HG03025 (cell line): ENCODE measurements at regions not wholly inside any gene's neighbourhood (a gene's known extent, or its start where the extent isn't known, plus 50 kb on each side); places are given as distances from the start of the nearest gene placed in this dataset.
A peak's percentile ranks its signal among the peaks of the same experiment; 100 is the strongest.

Source experiments
- ATAC-seq: cut with Tn5 transposase; IDR thresholded peaks from one replicate; pipeline ENCODE4 v1.9.1; 2021; ENCODE audit warnings: mild to moderate bottlenecking, moderate library complexity; ENCODE audit not compliant: unreplicated experiment, low FRiP score

DNA sequence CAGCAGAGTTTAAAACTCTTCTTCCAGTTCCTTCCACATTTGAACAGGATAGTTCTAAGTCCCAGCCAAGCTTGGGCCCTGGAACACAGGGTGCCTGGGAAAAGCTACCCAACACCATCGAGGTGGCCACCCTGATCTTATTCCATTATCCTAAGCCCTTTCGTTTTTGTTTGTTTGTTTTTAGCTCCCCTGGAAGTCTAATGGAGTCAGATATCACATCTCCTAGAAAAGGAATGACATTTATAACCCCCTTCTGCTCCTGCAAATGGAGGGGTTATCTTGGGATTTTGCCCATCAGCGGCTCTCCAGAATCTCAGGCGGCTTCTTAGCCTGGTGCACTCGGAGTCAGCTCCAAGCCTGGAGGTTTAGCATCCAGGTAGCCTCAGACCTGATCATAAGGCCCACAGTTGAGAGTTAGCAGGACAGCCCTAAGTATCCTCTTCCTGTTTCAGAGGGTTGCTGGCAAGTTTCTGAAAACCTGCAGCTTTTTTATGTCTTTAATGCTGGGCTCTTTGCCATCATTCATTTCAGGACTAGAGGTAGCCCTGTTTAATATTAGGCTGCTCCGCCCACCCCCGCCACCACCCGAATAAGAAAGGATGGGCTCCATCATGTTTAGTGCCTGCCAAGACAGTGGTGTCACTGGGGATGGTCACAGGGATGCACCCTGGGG, 230.0 kb upstream of the LNX1 start:
- ATAC-seq, result no peak

GRCh38 chr4:53818104-53818503, 226.8 kb upstream of the LNX1 start:
- no peak for ATAC-seq

DNA sequence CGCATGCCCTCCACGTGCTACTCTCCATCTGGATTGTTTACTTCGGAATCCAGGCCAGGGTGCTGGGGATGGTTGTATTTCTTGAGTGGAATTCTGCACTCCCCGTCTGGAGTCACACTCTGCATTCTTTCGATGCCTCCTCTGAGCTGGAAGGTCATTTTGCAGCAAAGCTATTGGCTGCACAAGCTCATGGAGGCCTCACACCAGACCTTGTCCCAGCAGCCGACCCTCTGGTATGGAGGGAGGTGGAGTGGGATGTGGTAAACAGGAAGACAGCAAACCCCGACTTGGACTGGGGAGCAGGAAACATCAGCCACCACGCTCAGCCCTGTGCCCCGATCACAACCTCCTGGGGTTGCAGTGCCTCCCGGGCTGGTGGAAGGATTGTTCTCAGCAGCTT, 225.3 kb upstream of the LNX1 start:
- no peak for ATAC-seq

GRCh38 chr4:53815281-53815680, 224.0 kb upstream of the LNX1 start:
- ATAC-seq, result no peak

DNA sequence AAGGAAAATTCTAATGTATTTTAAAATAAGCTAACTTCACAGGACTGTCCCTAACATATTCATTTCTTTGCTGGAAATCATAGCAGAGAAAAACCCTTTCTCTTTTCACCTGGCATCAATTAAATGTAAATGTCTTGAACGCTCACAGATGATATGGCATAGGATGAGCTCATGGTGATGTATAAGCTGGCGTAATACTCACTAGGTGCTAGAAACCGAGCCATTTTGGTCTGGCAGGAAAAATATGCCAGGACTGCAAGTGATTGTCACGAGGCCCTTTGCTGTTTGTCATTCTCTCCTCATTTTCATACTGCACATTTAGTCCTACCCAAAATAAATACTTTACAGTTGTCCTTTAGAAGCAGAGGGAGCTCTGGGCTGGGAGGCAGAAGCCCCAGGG, 222.7 kb upstream of the LNX1 start:
- no peak for ATAC-seq

- no peak for ATAC-seq
Observed at GRCh38 chr4:53810643-53811042, 219.4 kb upstream of the LNX1 start.

DNA sequence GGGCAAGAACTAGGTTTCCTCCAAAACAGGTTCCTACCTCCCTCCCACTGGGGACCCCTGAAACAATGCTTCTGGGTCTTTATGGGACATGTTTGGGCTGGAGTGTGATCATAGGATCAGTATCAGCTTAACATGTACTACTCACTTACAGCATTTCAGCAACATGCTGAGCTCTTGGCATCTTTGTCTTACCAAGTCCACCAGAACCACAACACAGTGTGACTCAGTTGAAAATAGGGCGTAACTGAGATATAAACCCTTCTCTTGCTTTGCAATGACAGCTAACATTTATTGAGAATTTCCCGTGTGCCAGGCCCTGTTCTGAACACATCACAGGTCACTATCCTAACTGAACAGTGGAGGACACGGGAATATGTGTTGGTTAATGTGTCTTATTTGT, 218.5 kb upstream of the LNX1 start:
- ATAC-seq, result no peak

GRCh38 chr4:53805291-53805690, 214.0 kb upstream of the LNX1 start:
- ATAC-seq, result no peak

DNA sequence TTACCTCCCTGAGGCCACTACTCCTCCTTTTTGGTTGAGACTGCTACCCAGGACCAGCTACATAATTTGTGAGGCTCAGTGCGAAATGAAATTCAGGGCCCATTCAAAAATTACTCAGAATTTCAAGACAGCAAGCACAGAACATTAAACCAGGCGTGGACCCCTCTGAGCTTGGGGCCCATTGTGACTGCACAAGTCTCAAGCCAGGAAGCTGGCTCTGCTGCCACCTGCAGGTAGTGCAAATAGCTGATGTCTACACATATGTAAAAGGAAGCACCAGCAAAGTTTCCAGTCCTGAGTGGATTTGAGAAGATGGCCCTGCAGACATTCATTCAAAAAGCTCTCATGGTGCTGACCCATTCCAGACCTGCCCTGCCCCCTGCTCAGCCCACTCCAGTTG, 213.4 kb upstream of the LNX1 start:
- peak; percentile 64 for ATAC-seq

DNA sequence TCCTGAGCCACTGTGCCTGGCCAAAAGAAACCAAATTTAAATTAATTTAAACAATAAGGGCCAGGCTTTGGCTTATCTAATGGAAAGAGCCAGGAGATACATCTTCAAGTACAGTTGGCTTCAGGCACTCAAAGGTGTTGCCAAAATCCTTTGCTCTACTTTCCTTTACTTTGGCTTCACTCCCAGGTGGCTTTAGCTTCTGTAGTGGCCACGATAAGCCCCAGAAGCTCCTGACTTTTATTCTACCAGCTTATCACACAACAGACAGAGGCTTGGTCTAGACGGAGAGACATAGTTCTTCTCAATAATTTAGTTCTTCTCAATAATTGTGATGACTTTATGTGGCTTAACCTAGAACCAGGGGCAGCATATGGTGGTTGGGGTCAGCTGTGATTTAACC, 211.2 kb upstream of the LNX1 start:
- no peak for ATAC-seq

GRCh38 chr4:53801373-53801772, 210.1 kb upstream of the LNX1 start:
- ATAC-seq, result no peak

DNA sequence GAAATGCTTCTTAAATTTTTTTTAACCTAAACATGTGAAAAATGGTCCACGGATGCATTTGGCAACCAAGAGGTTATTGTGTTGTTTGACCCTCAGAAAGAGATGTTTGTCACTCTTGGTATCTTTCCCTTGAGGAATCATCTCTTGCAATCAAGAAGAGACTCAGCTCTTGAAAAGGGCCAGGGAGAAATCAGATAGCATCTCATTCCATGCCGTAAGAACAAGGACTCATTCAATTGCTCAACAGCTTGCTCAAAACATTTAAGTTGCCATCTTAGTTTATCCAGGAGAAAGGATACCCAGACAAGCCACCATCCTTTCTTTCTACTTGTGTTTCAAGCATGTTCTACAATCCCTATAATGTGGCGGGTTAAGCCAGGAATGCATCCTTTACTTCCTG, 209.5 kb upstream of the LNX1 start:
- ATAC-seq, result no peak

GRCh38 chr4:53793096-53793495, 201.8 kb upstream of the LNX1 start:
- no peak for ATAC-seq

DNA sequence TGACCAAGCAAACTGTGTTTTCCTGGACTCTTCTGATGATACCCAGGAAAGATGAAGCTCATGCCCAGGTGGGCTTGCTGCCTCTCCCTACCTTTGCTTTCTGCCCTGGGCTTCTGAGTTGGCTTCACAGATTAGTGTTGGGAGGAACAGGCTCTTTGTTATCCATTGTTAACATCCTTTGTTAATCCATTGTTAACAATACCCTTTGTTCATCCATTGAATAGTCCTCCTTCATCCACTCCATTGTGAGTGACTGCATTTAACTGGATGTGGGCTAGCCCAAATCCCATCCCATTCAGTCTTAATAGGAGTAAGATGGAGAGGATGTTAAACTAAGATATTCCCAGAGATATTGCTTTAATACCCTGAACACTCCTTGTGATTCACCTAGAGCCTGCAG, 199.0 kb upstream of the LNX1 start:
- ATAC-seq, result no peak

DNA sequence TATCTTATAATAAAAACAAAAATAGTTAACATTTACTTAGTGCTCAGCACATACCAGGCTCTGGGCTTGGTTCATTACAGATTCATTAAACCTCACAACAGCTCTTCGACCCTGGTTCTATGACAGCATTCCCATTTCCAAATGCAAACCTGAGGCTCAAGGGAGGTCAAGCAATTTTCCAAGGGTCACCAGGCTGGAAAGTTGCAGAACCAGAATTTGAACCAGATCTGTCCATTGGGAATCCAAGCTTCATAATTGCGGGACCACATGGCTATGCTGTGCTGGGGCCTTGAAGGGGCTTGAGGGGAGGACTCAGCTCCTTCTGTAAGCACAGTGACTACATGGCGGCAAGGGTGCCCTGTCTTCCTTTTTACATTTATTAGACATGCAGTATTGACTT, 197.3 kb upstream of the LNX1 start:
- no peak for ATAC-seq

DNA sequence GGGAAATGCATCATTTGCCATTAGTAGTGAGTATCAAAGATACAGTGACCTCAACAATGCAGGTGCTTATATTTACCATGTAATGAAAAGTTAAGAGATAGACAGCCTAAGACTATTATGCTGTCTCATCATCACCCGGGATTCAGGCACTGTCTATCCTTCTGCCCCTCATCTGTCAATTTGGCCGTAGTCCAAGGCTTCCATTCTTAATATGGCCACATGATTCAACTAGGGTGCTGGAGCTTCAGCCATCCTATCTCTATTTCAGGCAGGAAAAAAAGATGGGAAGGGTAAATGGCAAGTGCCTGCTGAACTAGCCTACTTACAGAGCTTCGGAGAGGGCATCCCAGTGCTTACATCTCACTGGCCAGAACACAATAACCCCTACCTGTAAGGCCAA, 196.7 kb upstream of the LNX1 start:
- no peak for ATAC-seq

GRCh38 chr4:53786632-53787031, 195.3 kb upstream of the LNX1 start:
- ATAC-seq, result no peak

GRCh38 chr4:53785996-53786395, 194.7 kb upstream of the LNX1 start:
- ATAC-seq, result no peak

- no peak for ATAC-seq
Observed at GRCh38 chr4:53784112-53784511, 192.8 kb upstream of the LNX1 start.

- no peak for ATAC-seq
Observed at GRCh38 chr4:53783208-53783859, 192.0 kb upstream of the LNX1 start.

DNA sequence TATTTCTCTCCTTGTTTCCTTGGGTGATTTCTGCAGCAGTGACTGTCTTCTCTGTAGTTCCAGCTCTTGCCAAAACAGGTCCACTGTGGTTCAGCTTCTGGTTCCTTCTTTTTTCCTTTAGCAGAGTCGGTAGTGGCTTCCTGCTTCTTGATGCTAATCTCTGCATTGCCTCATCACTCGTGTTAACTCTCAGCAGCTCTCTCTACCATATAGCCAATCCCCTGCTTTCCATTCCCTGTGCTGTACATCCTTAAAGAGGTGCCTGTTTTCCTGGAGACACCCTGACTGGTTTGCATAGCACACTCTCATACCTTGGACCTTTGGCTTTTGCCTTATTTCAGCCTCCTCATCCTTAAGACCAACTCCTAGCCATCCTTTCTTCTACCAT, 191.2 kb upstream of the LNX1 start:
- ATAC-seq, result no peak

GRCh38 chr4:53781629-53782457, 190.6 kb upstream of the LNX1 start:
- ATAC-seq, result no peak
